ENCODE measurements at regions not wholly inside any gene's neighbourhood (a gene's known extent, or its start where the extent isn't known, plus 50 kb on each side); places are given as distances from the start of the nearest gene placed in this dataset.

DNA sequence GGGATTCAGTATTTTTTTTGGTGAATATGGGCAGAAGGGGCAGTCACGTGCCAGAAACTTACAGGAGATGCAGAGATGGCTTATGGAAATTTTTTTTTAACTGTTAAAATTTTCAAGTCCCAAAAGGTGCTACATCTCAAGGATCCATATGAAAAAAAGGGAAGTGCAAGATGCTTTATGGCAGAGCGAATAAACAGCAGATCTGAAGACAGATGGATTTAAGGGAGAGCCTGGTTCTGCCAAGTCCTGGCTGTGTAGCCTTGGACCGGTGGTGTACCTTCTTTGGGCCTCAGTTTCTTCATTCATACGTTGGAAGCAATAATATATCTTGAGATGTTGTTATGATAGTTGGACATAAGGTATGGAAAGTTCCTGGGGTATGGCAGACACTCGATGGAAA is 91.5 kb upstream of the ARRDC4 start:
- no peak for DNase-seq

DNA sequence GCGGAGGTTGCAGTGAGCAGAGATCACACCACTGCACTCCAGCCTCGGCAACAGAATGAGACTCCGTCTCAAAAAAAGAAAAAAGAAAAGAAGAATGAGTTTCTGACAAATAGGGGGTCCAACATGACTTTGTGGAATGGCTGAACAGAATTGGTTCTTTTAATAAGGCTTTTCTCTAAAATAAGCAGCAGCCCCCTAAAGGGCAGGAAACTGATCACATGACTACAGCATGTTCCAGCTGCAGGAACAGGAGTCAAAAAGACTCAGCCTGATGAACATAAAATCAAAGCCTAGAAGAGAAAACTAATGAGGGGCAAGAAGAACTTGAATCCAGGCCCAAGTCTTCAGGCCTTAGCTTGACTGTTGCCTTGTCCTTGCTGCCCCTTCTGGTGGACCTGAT is 89.7 kb upstream of the ARRDC4 start:
- no peak for DNase-seq

- DNase-seq, result no peak
These were observed 86.4 kb upstream of the ARRDC4 start for GRCh38 chr15:97874139-97874538.

GRCh38 chr15:97875025-97875512 is 85.4 kb upstream of the ARRDC4 start:
- no peak for DNase-seq

GRCh38 chr15:97875513-97876280 is 84.8 kb upstream of the ARRDC4 start:
- no peak for DNase-seq

GRCh38 chr15:97876281-97876675 is 84.2 kb upstream of the ARRDC4 start:
- DNase-seq, result no peak

DNA sequence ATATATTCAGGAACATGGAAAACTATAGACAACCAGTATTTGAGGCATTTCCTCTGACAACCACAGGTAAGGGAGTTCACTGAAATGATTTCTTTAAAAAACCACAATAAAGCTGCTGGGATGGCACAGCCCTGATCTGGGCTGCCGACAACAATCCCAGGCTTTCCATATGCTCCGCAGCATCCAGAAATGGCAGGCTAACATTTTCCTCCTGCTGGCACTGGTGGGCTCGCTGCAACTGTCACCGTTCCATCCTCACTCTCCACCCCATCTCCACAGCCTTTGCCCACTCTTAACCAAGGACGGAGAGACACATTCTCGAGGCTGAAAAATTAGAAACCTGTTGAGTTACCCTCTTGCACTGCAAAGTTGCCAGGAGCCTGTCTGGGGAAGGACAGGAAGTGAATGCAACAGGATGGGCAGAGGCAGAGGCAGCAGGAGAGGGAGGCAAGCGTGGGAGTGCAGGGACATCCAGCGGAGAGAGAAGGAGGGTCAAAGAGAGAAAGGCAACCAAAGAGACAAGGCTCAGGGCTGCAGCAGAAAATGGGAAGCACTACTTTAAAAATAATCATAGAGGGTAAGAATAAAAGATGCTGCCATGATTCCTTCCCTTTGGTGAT is 79.0 kb upstream of the ARRDC4 start:
- no peak for DNase-seq

DNA sequence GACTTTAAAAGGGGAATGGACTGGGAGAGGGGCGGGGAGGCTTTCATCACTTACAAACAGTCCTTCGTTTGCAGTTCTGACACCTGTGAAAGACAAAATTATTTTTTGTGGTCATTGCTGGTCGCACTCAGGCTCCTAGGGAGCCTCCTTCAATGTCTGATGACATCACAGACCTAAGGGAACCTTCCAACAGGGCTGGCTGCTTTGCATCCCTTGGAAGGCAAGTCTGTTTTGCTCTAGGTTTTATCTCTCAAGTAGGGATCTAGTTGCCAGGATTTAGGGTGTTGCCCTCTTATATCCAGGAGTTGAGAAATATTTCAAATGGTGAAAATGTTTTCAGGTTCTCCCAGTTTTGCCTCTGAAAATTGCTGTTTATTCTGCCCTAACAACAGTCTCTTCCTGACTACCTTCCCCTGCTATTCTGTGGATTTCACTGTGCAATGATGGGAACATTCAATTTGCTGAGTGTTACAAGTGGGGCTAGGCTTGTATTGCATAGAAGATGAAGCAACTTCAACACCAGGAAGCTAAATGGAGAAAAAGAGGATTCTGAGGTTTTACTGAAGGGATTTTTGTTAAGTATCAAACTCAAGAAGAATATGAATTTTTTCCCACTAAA is 75.9 kb upstream of the ARRDC4 start:
- no peak for DNase-seq

GRCh38 chr15:97890307-97890706 is 70.2 kb upstream of the ARRDC4 start:
- DNase-seq, result no peak

- DNase-seq, result no peak
These were observed 68.2 kb upstream of the ARRDC4 start for GRCh38 chr15:97892167-97892938.

DNA sequence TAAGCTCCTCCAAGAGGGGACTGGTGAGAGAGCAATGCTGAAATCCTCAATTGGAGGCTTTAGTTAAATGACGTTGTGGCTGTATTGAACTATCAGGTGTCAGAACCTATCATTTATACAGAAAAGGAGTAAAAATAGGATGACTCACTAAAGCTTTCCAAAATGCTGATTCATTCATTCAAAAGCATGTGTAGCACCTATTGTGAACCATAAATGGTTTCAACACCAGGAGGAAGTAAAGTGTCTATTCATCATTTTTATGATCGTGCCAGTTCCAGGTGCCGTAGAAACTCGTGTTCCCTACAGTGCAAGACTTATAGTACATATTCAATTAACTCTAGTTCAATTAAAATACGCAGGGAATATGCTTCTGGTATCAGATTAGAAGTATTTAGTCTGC is 66.5 kb upstream of the ARRDC4 start:
- DNase-seq, result no peak

GRCh38 chr15:97899981-97900380 is 60.5 kb upstream of the ARRDC4 start:
- no peak for DNase-seq

DNA sequence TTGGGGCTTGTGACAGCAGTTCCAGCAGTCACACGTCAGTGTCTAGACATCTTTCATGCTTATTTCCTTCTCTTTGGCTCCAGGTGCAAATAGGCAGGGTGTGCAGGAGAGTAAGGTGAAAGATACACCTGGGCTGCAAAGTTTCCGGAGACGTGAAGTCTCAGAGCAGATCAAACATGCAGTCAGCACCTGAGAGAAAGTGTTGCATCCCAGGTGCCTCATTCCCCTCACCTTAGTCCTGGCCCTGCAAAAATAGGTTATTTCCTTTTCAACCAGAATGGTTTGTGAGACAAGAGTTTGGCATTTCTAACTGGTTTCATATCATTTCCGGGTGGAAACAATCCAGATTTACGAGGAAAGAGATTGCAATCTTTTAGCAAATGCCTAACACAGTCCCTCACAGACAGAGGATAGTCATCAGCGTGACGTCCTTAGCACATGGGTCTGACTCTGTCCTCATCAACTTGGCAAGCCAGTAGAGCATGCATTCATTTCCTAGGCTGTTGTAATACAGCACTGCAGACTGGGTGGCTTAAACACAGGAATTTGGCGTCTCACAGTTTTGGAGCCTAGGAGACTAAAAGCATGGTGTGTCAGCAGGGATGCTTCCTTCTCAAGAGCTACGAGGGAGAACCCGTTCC is 58.2 kb upstream of the ARRDC4 start:
- no peak for DNase-seq

- DNase-seq, result no peak
These were observed 56.9 kb upstream of the ARRDC4 start for GRCh38 chr15:97903560-97903959.

- DNase-seq, result peak; percentile 47
These were observed 56.4 kb upstream of the ARRDC4 start for GRCh38 chr15:97903971-97904572.

- DNase-seq, result peak; percentile 73
These were observed 51.1 kb upstream of the ARRDC4 start for GRCh38 chr15:97909291-97909891.

Measured in stimulated activated CD8-positive, alpha-beta memory T cell treated with anti-CD3 and anti-CD28 coated beads, Interleukin-4, amount 100 ng/mL, for 48 hours (primary cell).